GM12878 (cell line): ENCODE measurements at regions not wholly inside any gene's neighbourhood (a gene's known extent, or its start where the extent isn't known, plus 50 kb on each side); places are given as distances from the start of the nearest gene placed in this dataset.

Source experiments
- EZH2 ChIP-seq: IDR thresholded peaks from 2 replicates; pipeline ENCODE4 v1.6.1; 2012; ENCODE audit warnings: low read depth, mild to moderate bottlenecking, control low read depth, inconsistent platforms, low read length, borderline replicate concordance; ENCODE audit not compliant: control insufficient read depth
- REST ChIP-seq: IDR thresholded peaks from 2 replicates; pipeline ENCODE4 v1.6.1; 2012; ENCODE audit warnings: mild to moderate bottlenecking, low read depth, low read length
- RFX5 ChIP-seq: IDR thresholded peaks from 2 replicates; pipeline ENCODE4 v1.6.1; 2011; ENCODE audit warnings: low read depth, low read length, improper control_type of control experiment
- STAT3 ChIP-seq: IDR thresholded peaks from 2 replicates; pipeline ENCODE4 v1.6.1; 2011; ENCODE audit warnings: low read depth, low read length, improper control_type of control experiment
- TAF1 ChIP-seq: IDR thresholded peaks from 2 replicates; pipeline ENCODE4 v1.6.1; 2011; ENCODE audit warnings: mild to moderate bottlenecking, low read depth, low read length, borderline replicate concordance
- TBL1XR1 ChIP-seq: IDR thresholded peaks from 2 replicates; pipeline ENCODE4 v1.6.1; 2012; ENCODE audit warnings: low read depth, low read length, improper control_type of control experiment
- ZNF592 ChIP-seq: fragments of 450-650 bp; IDR thresholded peaks from 2 replicates; pipeline ENCODE4 v1.6.1; 2017; ENCODE audit warnings: mild to moderate bottlenecking, moderate library complexity

GRCh38 chr6:94443701-94444100 is 1024.3 kb upstream of the EPHA7 start:
- TF ChIP-seq TBL1XR1: no peak
- no peak for TF ChIP-seq STAT3
- TF ChIP-seq REST: no peak
- TF ChIP-seq ZNF592: no peak
- no peak for TF ChIP-seq EZH2
- no peak for TF ChIP-seq TAF1
- TF ChIP-seq RFX5: no peak
